ENCODE measurements at regions not wholly inside any gene's neighbourhood (a gene's known extent, or its start where the extent isn't known, plus 50 kb on each side); places are given as distances from the start of the nearest gene placed in this dataset.

- TF ChIP-seq CHCHD3 (CRISPR knock-in tag; IDR thresholded peaks at IDR 0.05) (no peak), BRF2 (CRISPR knock-in tag; IDR thresholded peaks at IDR 0.05) (no peak), ZNF317 (CRISPR knock-in tag; IDR thresholded peaks at IDR 0.05) (no peak)
Observed at GRCh38 chr16:51950118-51950780, 596.7 kb downstream of the TOX3 start.
